ENCODE measurements at regions not wholly inside any gene's neighbourhood (a gene's known extent, or its start where the extent isn't known, plus 50 kb on each side); places are given as distances from the start of the nearest gene placed in this dataset.

DNA sequence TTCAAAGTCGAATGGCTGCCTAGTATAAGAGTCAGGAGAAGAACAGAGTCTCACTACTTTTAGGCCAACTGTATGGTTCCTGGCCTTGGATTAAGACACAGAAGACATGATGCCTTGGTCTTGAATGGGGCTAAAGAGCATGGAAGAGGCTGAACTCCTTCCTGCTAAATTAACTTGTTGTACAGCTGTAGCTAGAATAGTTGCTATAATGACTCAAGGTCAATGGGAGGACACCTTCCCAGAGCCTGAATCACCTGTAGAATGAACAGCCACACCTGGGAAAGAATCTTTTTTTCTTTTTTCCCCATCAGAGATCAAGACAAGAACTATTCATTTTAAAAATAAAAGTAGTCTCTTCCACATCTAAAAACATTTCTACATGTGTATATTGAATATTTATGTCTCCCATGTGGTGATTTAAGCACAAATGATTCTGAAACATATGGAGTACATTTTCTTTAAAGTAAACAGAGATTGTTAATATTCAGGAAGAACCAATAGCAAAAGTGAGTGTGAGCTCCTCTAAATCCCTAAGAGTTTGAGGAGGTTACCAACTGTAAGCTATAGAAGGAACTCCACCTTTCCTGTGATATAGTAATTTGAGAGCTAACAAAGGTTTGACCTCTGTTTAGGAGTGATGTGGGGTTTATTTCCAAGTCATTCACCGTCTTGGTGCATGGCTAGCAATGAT lies 191.3 kb downstream of the TGFB2 start:
- Histone ChIP-seq H3K9me3 (no peaks in the 10 kb centered on the region), H3K4me1 (no peaks in the 10 kb centered on the region), H3K4me3 (no peak overlapping the region), H3K36me3 (no peaks in the 10 kb centered on the region), H3K27me3 (no peaks in the 10 kb centered on the region), H3K27ac (peak overlapping the region in 1 of 2 donors; percentile 69)
- no peak for DNase-seq
- intact Hi-C loops (cut with DNase I; ENCODE audit: low total_unique reads) = no loop called here
- TF ChIP-seq POLR2A (IDR thresholded peaks at IDR 0.05) = no peak
- TF ChIP-seq, protein P1, sequence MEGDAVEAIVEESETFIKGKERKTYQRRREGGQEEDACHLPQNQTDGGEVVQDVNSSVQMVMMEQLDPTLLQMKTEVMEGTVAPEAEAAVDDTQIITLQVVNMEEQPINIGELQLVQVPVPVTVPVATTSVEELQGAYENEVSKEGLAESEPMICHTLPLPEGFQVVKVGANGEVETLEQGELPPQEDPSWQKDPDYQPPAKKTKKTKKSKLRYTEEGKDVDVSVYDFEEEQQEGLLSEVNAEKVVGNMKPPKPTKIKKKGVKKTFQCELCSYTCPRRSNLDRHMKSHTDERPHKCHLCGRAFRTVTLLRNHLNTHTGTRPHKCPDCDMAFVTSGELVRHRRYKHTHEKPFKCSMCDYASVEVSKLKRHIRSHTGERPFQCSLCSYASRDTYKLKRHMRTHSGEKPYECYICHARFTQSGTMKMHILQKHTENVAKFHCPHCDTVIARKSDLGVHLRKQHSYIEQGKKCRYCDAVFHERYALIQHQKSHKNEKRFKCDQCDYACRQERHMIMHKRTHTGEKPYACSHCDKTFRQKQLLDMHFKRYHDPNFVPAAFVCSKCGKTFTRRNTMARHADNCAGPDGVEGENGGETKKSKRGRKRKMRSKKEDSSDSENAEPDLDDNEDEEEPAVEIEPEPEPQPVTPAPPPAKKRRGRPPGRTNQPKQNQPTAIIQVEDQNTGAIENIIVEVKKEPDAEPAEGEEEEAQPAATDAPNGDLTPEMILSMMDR (IDR thresholded peaks at IDR 0.05) = no peak

DNA sequence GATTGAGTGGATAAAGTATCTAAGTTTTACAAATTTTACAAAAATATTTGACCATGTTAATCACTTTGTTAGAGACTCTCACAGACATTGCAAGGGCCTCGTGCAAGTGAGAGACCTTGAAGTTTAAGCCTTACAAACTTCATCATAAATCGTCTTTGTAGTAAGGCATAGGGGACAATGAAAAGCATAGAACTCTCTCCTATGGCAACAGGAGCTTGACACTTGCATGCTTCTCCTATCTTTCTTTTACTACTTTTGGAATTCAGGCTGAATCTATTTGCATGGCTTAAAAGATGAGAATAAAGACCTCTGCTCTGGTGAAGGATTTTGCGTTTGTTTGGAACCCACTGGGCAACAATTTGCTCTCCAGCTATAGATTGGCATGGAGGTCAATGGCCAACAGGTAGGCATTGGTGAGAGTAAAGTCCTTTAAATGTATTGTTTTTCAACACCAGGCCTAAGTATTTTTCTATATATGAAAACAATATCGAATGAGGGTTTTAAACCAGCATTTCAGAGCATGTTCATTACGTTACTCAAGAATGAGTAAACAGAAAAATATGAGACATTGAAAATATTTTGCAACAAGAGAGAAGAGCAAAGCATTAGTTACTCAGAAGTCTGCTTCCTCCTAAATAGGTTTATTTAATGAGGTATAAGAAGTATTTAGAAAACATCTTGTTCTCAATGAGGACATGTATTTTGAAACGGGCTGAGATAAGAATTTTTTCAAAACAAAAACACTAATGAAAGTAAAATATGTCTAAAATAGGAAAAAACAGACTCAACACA lies 192.2 kb downstream of the TGFB2 start:
- intact Hi-C loops (cut with DNase I; ENCODE audit: low total_unique reads) = no loop called here
- no peaks in the 10 kb centered on the region for H3K4me1 ChIP-seq

DNA sequence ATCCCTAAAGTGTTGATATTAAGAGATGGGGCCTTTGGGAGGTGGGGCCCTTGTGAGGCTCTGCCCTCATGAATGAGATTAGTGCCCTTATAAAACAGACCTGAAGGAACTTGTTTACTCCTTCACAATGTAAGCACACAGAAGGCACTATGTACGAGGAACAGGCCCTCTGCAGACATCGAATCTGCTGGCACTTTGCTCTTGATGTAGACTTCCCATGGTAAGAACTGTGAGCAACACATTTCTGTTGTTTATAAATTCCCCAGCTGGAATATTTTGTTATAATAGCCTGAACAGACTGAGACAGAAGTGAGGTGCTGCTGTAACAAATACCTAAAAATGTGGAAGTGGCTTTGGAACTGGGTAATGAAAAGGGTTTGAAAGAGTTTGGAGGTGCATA lies 193.2 kb downstream of the TGFB2 start:
- DNase-seq = no peak
- Histone ChIP-seq H3K27ac (peak overlapping the region; percentile 62 to 69), H3K36me3 (no peaks in the 10 kb centered on the region), H3K27me3 (no peaks in the 10 kb centered on the region), H3K9me3 (no peaks in the 10 kb centered on the region), H3K4me3 (no peak overlapping the region), H3K4me1 (no peaks in the 10 kb centered on the region)
- intact Hi-C loops (cut with DNase I; ENCODE audit: low total_unique reads) = no loop called here
- TF ChIP-seq POLR2A (IDR thresholded peaks at IDR 0.05) = no peak
- TF ChIP-seq, protein P1 (IDR thresholded peaks at IDR 0.05) = no peak

More for the DNA sequence above, 192.2 kb downstream of the TGFB2 start:
- Histone ChIP-seq H3K27ac (peak overlapping the region; percentile 62 to 69), H3K27me3 (no peaks in the 10 kb centered on the region), H3K9me3 (no peaks in the 10 kb centered on the region), H3K36me3 (no peaks in the 10 kb centered on the region), H3K4me3 (no peak overlapping the region)
- TF ChIP-seq, protein P1 (IDR thresholded peaks at IDR 0.05) = no peak
- TF ChIP-seq POLR2A (IDR thresholded peaks at IDR 0.05) = no peak
- DNase-seq = no peak

DNA sequence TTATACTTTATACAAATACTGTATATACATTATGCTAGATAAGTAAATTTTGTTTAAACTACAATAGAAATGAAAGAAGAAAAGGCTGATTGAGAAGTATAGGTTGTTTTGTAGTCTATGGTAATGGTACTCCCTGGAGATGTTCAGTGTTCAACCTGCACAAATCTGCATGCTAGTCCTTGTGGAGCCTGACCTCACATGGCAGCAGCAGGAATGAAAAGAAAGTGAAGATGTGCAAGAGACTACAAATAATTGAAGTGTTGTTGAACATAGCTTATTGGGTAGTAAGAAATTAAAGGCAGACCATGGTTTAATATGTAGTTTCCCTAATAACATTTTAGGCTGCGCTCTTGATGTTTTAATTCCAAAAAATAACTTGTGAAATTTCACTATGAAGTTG lies 201.2 kb downstream of the TGFB2 start:
- Histone ChIP-seq H3K27ac (no peak overlapping the region), H3K4me1 (no peaks in the 10 kb centered on the region), H3K27me3 (no peaks in the 10 kb centered on the region), H3K9me3 (no peaks in the 10 kb centered on the region), H3K4me3 (no peak overlapping the region), H3K36me3 (no peaks in the 10 kb centered on the region)
- intact Hi-C loops (cut with DNase I; ENCODE audit: low total_unique reads) = no loop called here
- TF ChIP-seq, protein P1 (IDR thresholded peaks at IDR 0.05) = no peak
- TF ChIP-seq POLR2A (IDR thresholded peaks at IDR 0.05) = no peak
- DNase-seq = no peak

All from uterus (tissue), 3 donors.